ENCODE measurements at regions not wholly inside any gene's neighbourhood (a gene's known extent, or its start where the extent isn't known, plus 50 kb on each side); places are given as distances from the start of the nearest gene placed in this dataset.

- TF ChIP-seq POLR2A (IDR thresholded peaks at IDR 0.05; ENCODE audit: low read depth, low read length) (no peak), SPI1 (IDR thresholded peaks at IDR 0.05; ENCODE audit: low read depth, low read length) (no peak), POLR2AphosphoS5 (IDR thresholded peaks at IDR 0.05; ENCODE audit: low read depth, low read length) (no peak), TAF1 (IDR thresholded peaks at IDR 0.05; ENCODE audit: low read depth, low read length) (no peak)
Observed at GRCh38 chr6:133630651-133631050, 258.3 kb upstream of the TCF21 start.

Measured in GM12891 (cell line).